HG03460 (cell line): ENCODE measurements at regions not wholly inside any gene's neighbourhood (a gene's known extent, or its start where the extent isn't known, plus 50 kb on each side); places are given as distances from the start of the nearest gene placed in this dataset.

Experiments
- ATAC-seq: cut with Tn5 transposase; IDR thresholded peaks from one replicate; pipeline ENCODE4 v1.9.1; 2021; ENCODE audit not compliant: unreplicated experiment

DNA sequence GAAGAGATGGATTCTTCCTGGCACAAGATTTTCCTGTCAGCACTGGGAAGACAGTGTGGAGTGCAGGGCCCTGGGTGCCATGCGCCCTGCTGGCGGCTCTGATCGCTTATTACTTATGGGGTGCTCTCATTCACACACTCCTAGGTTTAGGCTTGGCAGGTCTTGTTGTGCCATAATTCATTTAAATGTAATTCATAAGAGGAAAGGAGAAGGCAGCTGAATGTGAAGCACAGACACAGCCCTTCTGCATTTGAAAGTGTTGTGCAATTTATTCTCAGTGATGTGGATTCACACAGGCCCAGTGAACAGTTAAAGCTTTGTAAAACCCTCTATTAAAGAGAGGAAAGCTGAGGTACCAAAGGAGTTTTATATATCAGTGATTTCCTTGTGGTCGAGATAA, 249.7 kb downstream of the C4orf33 start:
- no peak for ATAC-seq

DNA sequence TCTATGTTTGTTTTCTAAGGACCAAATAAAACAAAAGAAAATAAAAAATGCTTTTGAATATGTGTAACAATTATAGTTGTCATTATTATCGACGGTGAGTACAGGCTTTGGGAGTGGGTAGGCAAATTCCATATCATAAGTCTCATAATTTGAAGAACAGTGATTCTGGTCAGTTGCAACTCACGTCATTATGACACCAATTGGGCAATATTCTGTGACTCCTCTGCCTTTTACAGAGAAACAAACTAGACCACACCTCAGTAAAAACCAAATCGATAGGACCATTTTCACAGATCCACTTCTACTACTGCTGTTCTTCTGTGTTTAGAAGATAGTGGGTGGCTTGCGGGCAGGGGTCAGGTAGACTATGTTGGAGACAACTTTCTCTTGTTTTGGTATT, 250.1 kb downstream of the C4orf33 start:
- no peak for ATAC-seq

DNA sequence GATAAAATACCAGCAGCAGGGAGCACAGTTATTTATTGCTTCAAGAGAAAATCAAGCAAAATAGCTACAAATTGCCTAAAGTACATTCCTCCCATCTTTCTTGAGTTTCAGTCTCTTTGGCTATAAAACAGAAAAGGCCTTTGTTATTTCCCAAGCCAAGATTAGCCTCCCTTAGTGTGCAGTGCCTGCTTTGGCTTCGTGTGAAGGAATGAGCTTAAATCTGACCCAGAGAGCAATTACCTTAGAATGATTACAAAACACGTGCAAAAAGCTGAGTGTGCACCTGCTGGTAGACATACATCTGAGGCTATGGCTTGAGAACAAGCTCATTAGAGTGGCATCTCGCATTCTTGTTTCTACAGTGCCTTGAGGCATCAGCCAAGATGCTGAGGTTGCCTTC, 250.8 kb downstream of the C4orf33 start:
- ATAC-seq = no peak

DNA sequence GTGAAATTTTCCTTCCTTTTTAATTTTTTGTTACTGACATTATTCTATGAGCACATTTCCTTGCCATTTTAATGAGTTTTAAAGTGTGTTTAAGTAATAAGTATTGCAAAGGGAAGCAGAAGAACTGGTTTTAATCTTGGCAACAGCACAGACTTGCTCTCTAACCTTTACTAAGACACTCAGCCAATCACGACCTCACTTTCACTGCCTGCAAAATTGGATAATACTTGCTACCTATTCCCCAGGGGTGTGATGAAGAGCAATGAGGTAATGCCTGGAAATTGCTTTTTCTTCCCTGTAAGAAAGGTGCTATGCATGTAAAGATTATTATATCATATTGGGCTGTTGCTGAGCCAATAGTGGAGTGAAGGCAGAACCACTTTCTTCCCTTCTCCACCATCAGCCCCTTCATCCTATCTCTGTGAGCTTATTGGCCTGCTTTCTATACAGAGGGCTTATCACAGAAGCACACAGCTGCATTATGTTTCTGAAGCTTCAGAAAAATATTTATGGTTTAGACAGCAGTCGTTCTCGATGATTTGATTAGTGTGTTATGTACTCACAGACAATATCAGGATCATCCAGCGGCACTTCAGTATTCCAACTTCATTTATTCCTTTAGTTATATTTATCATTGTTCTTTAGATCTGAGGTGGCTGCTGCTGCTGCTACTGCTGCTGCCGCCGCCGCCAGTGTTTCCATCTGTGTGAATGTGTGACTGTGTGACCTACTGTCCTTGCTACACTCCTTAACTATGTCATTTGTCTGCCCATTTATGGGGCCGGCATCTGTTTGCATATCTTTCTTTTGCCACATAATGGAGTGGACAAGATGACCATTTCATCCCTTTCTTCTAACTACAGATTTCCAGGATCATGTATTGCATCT, 255.1 kb downstream of the C4orf33 start:
- no peak for ATAC-seq

DNA sequence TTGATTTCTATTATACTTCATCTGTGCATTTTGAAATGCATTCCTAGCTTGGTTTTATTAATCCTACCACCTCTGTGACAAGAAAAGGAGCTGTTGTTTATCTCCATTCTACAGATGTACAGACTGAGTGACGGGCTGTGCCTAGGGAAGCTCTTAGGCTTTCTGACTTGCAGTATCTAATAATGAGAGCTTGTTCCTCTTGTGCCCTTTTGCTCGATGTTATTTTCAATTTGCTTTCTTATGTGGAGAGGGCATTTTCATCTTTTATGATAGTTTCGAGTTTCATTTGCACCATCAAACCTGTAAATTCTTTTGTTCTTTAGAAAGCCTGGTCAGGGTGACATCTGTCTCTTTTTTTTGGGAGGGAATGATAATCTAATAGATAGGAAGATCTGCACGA, 256.5 kb downstream of the C4orf33 start:
- ATAC-seq = no peak

DNA sequence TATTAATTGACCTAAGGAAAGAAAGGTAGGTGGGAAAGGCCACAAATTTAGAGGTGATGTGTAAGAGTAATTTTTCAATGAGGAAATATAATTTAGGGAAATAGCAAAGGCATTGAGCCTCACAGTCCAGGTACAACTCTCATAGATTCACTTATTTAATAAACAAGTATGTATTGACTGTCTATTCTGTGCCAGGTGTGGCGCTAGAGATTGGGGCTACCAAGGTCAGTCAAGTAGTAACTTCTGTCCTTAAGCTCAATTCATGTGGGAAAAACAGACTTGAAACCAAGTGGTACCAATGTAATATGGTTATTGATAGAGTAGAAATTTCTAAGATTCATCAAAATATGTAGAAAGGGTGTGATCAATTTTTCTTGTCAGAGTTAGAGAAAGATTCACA, 257.5 kb downstream of the C4orf33 start:
- no peak for ATAC-seq

DNA sequence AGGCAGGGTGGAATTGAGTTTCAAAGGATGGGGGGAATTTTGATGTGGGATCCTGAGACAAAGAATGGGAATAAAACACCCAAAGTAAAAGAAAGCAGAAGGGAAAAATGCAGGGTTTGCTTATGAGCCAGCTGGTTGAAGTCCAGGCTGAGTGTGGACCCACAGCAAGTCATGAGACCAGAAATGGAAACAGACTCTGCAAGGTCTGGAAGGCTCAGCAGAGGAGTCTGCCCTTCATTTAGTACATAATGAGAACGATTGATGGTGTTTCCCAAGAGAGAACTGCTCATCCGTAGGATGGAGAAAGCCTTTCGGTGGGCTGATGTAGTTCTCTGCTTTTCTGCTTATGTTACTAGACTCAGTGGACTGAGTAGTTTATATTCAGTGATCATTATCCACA, 259.1 kb downstream of the C4orf33 start:
- ATAC-seq = no peak

DNA sequence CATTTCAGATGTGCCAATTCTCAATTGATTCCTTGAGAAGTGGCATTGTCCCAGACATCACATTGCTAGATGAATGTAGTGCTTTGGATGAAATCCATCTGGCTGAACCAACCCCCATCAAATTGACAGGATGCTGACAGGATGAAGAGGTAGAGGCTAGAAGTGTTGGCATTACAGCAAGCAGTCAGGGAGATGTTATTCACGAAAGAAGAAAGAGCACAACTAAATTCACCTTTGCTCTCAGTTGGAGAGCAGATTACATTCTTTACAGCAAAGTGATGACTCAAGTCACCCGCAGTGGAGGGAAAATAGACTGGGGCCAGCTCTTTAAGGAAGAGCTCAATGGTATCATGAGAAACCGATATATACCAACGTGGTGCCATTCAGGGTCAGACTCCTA, 259.6 kb downstream of the C4orf33 start:
- no peak for ATAC-seq

DNA sequence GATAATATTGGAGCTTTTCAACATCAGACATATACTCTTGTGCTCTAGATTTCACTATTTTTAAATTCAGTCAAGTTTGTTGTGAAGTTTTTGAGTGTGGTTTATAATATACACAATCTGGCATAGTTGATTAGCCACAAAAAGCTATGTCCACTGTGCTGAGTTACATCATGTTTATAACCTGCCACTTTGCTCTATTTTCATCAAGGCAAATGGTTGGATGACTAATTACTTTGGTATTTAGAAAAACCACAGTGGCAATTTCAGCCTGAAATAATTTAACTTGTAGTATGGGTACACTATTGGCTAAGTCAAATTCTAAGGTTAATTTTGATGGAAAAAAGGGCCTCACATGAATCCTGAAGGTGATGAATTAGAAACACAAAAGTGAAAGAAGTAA, 262.6 kb downstream of the C4orf33 start:
- ATAC-seq = no peak

DNA sequence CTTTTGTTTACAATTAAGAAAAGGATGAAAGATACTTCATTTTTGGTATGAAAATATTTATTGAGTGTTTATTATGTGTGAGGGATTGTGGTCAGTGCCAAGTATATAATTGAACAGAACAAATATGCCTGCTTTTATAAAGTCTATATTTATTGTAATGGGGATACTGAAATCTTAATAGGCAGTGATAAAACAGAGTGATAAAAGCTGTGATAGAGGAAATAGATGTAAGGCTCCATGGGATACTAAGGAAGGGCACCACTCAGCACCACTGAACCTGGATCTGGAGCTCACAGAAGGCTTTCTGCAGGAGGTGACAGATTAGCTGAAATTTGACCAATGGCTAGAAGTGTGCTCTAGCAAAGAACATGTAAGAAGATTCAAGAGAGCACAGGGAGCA, 263.5 kb downstream of the C4orf33 start:
- no peak for ATAC-seq

DNA sequence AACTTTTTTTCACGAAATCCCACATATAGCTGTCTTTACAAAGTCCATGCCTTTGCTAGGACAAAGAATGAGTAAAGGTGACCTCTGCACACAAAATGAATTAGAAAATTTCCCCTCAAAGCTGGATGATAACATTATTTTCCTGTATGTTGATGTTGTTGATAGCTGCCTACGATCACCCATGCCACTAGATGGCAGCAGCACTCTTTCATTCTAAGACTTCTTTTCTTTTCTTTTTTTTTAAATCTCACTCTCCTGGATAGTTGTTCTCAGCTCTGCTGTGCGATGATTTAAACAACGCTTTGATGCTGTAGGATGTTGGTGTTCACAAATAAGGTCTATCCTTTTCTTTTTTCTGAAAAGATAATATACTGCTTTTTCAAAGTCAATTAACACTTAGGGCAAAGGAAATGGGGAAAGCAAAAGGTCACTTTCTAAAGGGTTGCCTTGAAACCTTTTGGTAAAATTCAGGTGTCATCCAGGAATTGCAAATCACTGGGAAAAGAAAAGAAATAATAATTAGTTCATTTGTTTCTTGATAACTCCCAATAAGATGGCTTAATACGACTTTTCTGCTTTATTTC, 266.8 kb downstream of the C4orf33 start:
- peak; percentile 61 for ATAC-seq

DNA sequence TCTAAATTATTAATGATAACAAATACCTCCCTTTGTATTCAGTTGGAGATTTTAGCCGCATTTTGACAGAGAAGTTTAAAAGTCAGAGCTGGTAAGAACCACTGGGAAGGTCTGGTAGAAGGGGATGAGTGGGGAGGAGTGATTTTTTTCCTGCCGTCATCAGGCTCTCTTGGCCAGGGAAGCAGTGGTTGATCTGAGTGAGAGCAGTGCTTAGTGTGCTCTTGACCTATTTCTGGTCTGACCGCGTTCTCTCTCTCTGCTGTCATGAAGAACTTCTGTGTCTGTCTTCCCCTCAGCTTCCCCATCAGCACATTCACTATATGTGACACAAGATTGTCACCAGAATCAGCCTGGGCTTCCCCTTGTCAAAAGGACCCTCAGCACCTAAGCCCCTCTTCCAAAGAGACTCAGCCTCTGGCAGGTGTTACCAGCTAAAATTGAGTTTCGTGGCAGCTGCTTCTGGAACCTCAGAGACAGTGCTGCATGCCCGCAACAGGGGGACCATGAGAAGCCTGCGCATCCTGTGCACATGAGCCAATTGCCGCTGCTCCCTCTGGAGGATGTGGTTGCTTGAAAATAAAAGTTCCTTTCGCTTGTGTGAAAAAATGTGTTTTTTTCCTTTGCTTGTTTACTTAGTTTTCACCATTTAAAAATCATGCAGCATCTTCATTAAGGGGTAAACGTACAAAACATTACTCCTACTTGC, 268.9 kb downstream of the C4orf33 start:
- ATAC-seq = no peak

DNA sequence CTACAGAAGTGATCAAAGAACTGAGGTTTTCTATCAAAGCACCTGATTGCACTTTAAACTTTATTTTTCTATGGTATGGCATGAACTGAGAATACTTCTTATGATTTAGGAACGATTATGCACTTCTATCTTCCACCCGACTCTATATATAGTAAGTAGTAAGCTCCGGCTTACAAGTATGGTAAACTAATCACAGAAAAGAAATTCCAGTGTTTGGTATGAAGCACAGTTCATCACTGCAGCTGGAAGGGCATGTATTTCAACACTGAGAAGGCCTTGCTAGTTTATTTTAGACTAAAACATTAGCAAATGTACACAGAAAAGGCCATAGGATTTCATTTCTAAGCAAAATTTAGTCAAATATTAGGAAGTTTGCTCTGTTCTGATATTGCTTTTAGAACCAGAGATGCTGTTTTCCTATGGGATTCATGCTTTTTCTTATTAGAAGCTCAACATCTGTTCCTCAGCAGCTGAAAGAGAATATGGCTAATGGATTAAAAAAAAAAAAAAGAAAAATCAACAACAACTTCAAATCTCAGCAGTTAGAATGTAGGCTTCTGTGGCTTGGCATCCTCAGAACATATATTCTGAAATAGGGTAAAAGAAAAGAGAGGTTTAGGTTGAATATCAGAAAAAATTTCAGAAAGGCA, 273.5 kb downstream of the C4orf33 start:
- no peak for ATAC-seq

DNA sequence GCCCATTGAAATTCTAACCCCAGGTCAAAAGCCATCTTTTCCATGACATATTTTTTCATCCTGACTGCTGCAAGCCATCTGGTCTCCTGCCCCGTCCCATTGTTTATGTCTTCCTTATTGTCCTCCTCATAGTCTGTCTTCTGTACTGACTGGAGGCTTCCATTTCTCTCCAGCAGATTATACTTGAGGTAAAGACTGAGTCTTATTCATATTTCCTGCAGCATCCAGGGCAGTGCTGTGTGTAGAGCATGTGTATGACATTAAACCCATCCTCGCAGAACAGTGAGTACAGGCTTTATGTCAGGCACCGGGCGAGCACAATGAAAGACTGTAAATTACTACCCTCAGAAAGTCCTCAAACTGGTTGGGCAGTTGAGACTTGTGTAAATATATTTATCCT, 275.1 kb downstream of the C4orf33 start:
- ATAC-seq = no peak

DNA sequence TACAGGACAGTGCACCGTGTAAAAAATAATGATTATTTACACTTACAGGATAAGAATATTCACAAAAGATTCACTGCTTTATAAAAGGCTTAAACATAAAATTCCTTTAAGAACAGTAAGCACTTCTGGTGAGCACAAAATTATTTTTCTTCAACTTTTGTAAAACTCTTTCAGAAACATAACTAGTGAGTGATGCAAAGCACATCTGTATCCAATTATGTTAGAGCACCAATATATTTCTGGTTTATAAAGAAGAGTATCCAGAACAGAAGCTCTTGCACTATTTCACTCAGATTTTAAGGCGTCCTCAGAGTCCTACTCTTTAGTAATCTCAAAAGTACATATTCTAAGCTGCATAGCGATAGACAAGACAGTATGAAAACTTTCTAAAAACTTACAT, 276.0 kb downstream of the C4orf33 start:
- ATAC-seq = no peak

DNA sequence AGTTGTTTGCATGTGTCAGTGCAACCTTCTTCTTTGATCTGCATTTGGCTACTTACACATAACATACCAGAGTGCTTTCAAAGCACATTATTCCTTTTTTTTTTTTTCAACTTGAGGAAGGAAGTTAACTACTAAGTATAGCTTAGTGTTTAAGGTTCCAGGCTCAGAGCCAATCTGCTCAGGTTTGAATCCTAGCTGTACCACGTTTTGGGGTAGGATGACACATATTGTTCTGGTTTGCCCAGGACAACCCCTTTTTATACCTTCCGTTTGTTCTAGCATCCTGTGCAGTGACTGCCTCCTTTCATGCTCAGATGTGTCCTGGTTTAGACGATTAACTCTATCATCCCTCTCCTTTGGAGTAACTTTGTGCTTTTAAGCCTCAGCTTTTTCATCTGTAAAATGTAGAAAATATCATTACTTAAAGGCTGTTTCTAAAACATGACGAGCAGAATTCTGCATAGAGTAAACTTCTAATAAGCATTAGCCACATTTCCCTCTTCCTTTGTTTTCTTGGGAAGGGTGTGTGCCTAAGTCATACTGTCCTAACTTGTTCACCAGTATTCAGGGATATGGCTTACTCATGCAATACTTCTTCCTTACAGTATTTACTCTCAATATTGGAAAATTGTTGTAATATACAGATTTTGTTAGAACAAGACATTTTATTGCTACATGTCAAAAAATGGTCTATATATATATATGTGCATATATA, 281.3 kb downstream of the C4orf33 start:
- ATAC-seq = no peak

DNA sequence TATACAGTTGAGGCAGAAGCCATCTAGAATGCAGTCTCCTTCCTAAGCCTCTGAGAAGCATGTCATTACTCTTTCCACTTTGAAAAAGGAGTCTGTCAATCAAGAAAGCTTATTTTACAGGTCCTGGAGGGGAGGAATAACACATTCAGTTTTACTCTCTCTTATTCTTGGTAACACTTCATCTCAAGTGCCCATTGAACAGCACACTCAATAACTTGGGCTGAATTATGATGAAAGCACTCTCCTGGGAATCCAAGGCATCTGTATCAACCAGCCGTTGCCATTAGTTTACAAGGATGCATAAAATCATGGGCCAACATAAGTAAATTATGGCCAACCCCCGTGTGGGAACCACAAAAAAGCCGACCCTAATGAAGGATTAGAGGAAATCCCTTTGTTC, 282.4 kb downstream of the C4orf33 start:
- ATAC-seq = no peak

DNA sequence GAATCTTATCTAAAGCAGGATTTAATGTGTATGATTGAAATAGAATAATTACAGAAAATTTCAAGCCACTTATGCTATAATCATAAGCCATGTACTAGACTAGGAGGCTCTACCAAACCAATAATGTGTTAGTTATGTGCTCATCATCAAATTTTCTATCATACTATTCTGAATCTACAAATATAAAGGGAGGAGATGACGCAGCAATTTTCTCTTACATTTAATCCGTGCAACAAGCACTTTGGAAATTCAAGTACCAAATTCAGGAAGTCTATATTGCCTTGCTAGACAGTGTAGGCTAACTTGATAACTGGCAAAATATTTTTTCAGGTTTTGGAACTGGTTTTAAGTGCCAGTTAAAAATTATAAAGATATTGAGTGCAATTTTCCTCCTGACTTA, 283.5 kb downstream of the C4orf33 start:
- no peak for ATAC-seq

DNA sequence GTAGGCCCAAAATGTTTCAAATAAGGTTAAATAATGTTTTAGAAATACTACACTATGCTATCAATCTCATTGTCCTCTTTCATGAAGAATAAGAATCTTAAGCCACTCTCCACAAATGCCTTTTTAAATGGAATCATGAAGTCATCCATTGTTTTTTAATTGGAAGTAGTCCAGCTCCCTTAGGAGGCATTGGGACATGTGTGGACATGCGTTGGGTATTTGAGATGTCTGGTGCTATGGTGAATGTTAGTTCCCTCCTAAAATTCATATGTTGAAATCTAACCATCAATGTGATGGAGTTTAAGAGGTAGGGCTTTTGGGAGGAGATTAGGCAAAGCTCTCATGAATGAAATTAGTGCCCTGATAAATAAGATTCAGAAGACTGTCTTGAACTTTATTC, 289.0 kb downstream of the C4orf33 start:
- no peak for ATAC-seq

DNA sequence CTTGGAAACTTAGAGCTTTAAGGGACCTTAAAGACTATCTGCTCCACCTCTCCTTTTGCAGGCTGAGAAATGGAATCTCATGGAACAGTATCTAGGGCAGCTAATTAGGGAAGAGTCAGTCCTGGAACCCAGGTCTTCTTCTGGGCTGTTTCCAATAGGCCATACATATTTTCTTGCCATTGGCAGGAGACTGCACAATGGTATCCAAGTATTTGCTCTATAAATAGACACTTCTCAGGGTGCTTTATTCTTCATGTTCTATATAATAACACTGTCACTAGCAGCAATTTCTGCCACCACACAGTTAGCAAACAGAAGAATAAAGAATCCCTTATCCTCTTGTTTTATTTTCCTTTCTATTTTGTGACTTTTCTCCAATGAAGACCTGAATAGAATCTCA, 291.7 kb downstream of the C4orf33 start:
- no peak for ATAC-seq

DNA sequence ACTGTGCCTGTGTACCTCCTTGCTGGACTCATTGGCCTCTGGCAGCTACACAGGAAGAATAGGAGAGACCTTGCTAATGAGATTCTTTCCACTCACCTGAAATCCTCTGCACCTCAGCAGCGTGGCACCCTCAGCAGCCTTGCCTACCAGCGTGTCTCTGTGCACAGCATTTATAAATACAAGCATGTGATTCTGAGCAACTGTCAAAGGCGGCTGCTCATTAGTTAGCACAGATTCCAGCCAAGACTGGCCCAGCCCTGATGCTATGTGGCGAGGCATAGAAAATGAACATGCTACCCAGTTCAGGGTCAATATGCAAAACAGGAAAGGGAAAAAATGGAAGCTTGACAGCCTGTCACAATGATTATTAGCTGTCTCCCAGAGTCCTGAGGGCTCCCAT, 298.0 kb downstream of the C4orf33 start:
- ATAC-seq = no peak
